Thyroid gland (tissue), 4 donors: ENCODE measurements at regions not wholly inside any gene's neighbourhood (a gene's known extent, or its start where the extent isn't known, plus 50 kb on each side); places are given as distances from the start of the nearest gene placed in this dataset.

Experiments
- DNase-seq, 2 donors: peaks; one replicate each; pipeline ENCODE4 v3.0.0-alpha.2; 2019
- H3K27ac ChIP-seq, 3 donors: fragments of 200-600 bp; sonication (generic); 1 replicate in 2 of 3; 2 replicates in 1 of 3; pipeline ENCODE4 v1.5.1; 2016 to 2019; ENCODE audit warnings: mild to moderate bottlenecking in 1 of 3, moderate library complexity in 1 of 3
- H3K27me3 ChIP-seq: fragments of 200-600 bp; sonication (generic); one replicate; pipeline ENCODE4 v1.5.1; 2019
- H3K36me3 ChIP-seq, 2 donors: fragments of 200-600 bp; sonication (generic); one replicate each; pipeline ENCODE4 v1.5.1; 2016 to 2019
- H3K4me1 ChIP-seq, 2 donors: fragments of 200-600 bp; sonication (generic); one replicate each; pipeline ENCODE4 v1.5.1; 2017 to 2019
- H3K4me3 ChIP-seq, 3 donors: fragments of 200-600 bp; sonication (generic); replicated peaks in 1 of 3; 1 replicate in 2 of 3; 2 replicates in 1 of 3; pipeline ENCODE4 v1.5.1; 2016; ENCODE audit warnings: mild to moderate bottlenecking in 1 of 3
- H3K9me3 ChIP-seq: fragments of 200-600 bp; sonication (generic); one replicate; pipeline ENCODE4 v1.5.1; 2017
- POLR2A ChIP-seq, 2 donors: fragments of 450-650 bp; IDR thresholded peaks; one replicate each; pipeline ENCODE4 v1.6.1; 2017; ENCODE audit warnings: antibody characterized with exemption in 2 of 2, mild to moderate bottlenecking in 2 of 2, moderate library complexity in 1 of 2
- WGBS, 2 donors: methylation state at CpG; one replicate each; pipeline ENCODE4 v1.1.5; 2017; 5-methylcytosine and 5-hydroxymethylcytosine counted together
- intact Hi-C: fragments of 100-400 bp; cut with DNase I; formaldehyde crosslinking; loops from one replicate; pipeline ENCODE4 v1.15.1; 2023
- TF ChIP-seq, protein P1 (sequence below), 6 experiments: fragments of 200-600 bp in 3 of 6; fragments of 450-650 bp in 3 of 6; sonication (generic) in 3 of 6; IDR thresholded peaks; one replicate each; pipeline ENCODE4 v1.5.1; 2016 to 2019; ENCODE audit warnings: antibody characterized with exemption in 6 of 6, mild to moderate bottlenecking in 2 of 6, inconsistent platforms in 1 of 6, moderate library complexity in 1 of 6

DNA sequence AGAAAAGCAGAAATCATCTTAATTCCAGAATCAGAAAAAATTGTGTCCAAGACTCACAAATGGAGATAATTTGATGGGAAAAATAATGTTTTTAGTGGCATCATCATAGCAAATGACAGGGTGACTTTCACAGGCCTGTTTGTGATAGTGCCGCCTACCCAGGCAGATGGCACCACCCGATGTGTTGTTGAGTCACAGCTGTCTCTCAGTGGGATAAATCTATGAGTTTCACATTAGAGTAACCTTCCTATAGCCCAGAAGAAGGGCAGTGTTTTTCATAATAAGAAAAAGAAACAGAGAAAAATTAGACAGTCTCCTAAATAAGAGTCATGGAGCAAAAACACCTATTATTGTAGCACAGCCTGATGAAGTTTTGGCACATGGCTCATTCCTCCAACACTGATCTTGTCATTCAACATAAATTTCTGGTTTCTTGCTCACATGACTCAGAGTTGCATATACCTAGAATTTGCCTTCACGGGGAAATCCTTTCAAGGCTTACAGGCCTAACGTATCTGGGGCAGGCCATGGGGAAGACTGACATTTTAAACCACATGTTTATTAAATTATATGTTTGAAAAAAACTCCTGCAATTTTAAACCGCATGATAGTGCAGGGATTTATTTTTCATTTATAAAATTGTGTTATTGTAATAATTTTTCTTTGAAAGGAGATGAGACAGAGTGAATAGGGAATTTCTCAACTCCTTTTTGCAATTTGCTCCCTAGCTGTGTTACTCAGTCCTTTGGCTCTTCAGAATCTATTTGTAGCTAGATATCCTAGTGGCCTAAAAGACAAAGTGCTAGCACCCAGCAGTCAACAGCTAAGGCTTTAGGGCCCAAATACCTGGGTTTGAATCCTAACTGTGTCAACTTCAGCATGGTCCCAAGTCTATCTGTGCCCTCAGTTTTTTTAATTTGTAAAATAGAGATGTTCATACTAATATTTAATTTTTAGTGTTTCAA, 393.7 kb downstream of the NDFIP2 start:
- no peaks in the 10 kb centered on the region for H3K4me1 ChIP-seq
- 95 to 96% methylated on average over 5 of the region's 5 CpGs for WGBS, 2 donors
- TF ChIP-seq, protein P1, sequence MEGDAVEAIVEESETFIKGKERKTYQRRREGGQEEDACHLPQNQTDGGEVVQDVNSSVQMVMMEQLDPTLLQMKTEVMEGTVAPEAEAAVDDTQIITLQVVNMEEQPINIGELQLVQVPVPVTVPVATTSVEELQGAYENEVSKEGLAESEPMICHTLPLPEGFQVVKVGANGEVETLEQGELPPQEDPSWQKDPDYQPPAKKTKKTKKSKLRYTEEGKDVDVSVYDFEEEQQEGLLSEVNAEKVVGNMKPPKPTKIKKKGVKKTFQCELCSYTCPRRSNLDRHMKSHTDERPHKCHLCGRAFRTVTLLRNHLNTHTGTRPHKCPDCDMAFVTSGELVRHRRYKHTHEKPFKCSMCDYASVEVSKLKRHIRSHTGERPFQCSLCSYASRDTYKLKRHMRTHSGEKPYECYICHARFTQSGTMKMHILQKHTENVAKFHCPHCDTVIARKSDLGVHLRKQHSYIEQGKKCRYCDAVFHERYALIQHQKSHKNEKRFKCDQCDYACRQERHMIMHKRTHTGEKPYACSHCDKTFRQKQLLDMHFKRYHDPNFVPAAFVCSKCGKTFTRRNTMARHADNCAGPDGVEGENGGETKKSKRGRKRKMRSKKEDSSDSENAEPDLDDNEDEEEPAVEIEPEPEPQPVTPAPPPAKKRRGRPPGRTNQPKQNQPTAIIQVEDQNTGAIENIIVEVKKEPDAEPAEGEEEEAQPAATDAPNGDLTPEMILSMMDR (IDR thresholded peaks at IDR 0.05) = no peak
- TF ChIP-seq POLR2A (IDR thresholded peaks at IDR 0.05) = no peak
- no peaks in the 10 kb centered on the region for H3K27me3 ChIP-seq
- no peak overlapping the region for H3K4me3 ChIP-seq
- no peak overlapping the region for H3K27ac ChIP-seq
- no peaks in the 10 kb centered on the region for H3K9me3 ChIP-seq
- H3K36me3 ChIP-seq = no peaks in the 10 kb centered on the region
- DNase-seq = no peak
- intact Hi-C loops = no loop called here

DNA sequence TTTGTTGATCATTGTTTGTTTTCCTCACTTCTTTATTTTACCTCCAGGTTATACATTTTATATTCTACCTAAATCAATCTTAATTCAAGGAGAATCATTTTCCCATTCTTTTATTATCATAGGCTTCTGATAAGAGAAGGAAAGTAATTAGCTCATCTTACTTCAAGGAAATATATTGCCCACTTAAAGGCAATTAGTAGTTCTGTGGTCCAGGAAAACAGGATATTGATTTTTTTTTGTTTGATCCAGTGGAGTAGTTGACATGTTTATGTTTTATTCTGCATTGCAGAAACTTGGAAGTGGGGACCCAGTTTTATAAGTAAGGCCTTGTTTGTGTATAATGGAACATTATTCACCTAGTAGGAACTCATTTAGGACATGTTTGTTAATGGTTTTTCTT, 390.6 kb downstream of the NDFIP2 start:
- no peak for TF ChIP-seq POLR2A (IDR thresholded peaks at IDR 0.05)
- TF ChIP-seq, protein P1 (IDR thresholded peaks at IDR 0.05) = no peak
- H3K27ac ChIP-seq = no peak overlapping the region
- intact Hi-C loops = no loop called here

DNA sequence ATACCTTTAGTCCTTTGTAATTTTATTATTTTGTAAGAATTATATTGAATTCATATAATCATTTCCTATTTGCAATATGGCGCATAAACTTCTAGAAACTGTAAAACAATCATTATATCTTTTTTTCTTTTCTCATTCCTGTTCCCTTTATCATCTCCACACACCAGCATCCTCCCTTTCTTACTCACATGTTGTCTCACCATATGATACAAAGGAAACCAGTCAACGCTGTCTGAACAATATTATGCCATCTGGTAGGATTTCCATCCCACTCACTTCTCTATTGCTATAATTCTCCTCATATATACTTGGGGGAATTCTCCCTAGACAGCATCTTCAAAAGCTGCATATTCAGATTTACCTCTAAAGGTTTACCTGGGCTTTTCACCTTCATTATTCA, 389.8 kb downstream of the NDFIP2 start:
- Histone ChIP-seq H3K9me3 (no peaks in the 10 kb centered on the region), H3K4me3 (no peak overlapping the region), H3K36me3 (no peaks in the 10 kb centered on the region), H3K27ac (no peak overlapping the region), H3K4me1 (no peaks in the 10 kb centered on the region), H3K27me3 (no peaks in the 10 kb centered on the region)
- 92 to 97% methylated on average over 2 of the region's 2 CpGs for WGBS, 2 donors
- intact Hi-C loops = no loop called here
- DNase-seq = no peak
- TF ChIP-seq POLR2A (IDR thresholded peaks at IDR 0.05) = no peak
- TF ChIP-seq, protein P1 (IDR thresholded peaks at IDR 0.05) = no peak

More for the DNA sequence above, 390.6 kb downstream of the NDFIP2 start:
- H3K9me3 ChIP-seq = no peaks in the 10 kb centered on the region
- H3K27me3 ChIP-seq = no peaks in the 10 kb centered on the region
- H3K36me3 ChIP-seq = no peaks in the 10 kb centered on the region
- no peaks in the 10 kb centered on the region for H3K4me1 ChIP-seq
- DNase-seq = no peak
- no peak overlapping the region for H3K4me3 ChIP-seq

DNA sequence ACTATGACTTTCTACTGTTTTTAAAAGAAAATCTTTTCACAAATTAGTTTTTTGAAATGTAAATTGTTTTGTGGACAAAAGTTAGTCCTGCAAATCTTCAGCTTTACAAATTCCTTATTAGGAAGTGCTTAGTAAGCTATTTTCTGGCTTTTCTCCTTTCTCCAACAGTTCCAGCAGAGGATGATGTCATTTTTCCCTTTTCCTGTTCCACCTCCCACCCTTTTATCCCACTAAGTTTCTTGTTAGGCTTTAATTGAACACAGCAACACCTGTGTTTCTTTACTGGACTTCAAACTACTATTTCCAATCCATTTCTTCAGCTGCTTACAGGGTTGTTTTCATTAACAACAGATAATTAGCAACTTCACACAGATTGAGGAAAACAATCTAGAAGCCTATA, 389.2 kb downstream of the NDFIP2 start:
- DNase-seq = no peak
- Histone ChIP-seq H3K27me3 (no peaks in the 10 kb centered on the region), H3K4me1 (no peaks in the 10 kb centered on the region), H3K27ac (no peak overlapping the region), H3K36me3 (no peaks in the 10 kb centered on the region), H3K4me3 (no peak overlapping the region), H3K9me3 (no peaks in the 10 kb centered on the region)
- TF ChIP-seq, protein P1 (IDR thresholded peaks at IDR 0.05) = no peak
- TF ChIP-seq POLR2A (IDR thresholded peaks at IDR 0.05) = no peak
- intact Hi-C loops = no loop called here

DNA sequence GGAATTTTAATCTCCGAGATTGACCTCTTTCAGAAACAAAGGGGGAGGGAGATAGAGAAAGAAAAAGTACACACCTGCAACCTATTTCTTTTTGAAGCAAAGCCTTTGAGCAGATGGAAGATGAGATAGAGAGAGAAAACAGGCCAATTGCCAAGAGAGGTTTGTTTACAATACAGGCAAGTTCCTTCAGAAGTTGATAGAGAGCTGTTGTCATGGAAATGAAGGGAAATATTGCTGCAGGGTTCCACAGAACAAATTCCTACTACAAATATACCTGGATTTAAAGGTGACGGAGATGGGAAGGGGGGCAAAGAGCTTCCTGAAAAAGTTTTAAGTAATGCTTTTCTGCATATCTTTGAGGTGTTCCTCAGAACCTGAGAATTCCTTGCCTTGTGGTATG, 388.4 kb downstream of the NDFIP2 start:
- Histone ChIP-seq H3K4me3 (no peak overlapping the region), H3K4me1 (no peaks in the 10 kb centered on the region), H3K27ac (no peak overlapping the region), H3K27me3 (no peaks in the 10 kb centered on the region), H3K36me3 (no peaks in the 10 kb centered on the region), H3K9me3 (no peaks in the 10 kb centered on the region)
- 37 to 60% methylated on average over 2 of the region's 2 CpGs for WGBS, 2 donors
- no peak for TF ChIP-seq POLR2A (IDR thresholded peaks at IDR 0.05)
- TF ChIP-seq, protein P1 (IDR thresholded peaks at IDR 0.05) = no peak
- DNase-seq = no peak
- intact Hi-C loops = no loop called here
